ENCODE measurements at regions not wholly inside any gene's neighbourhood (a gene's known extent, or its start where the extent isn't known, plus 50 kb on each side); places are given as distances from the start of the nearest gene placed in this dataset.

DNA sequence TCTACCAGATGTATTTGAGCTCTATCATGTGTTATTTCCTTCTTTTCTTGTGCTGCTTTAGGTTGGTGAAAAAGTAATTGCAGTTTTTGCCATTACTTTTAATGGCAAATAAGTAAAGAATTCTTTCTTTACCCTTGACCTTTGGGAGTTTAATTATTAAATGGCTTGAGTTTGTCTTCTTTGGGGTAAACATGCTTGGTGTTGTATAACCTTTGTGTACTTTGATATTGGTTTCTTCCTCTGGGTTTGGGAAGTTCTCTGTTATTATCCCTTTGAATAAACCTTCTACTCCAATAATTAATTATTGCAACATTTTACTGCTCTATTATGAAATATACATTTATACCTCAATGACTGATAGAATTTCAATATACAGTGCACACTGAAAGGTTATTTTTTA is 709.4 kb downstream of the PCDH17 start:
- no peak for TF ChIP-seq FOXP2 (optimal IDR thresholded peaks at IDR 0.05; ENCODE audit: borderline replicate concordance, extremely low read depth, extremely low read length, insufficient read depth)
- TF ChIP-seq TAF1 (IDR thresholded peaks at IDR 0.05; ENCODE audit: borderline replicate concordance, insufficient read depth, low read length) = no peak
- no peak for TF ChIP-seq REST (IDR thresholded peaks at IDR 0.05; ENCODE audit: insufficient read depth in 1 of 2, low read depth in 2 of 2, low read length in 2 of 2)
- no peak for TF ChIP-seq POLR2AphosphoS5 (IDR thresholded peaks at IDR 0.05; ENCODE audit: low read depth, low read length)
- no peak for TF ChIP-seq SIN3A (IDR thresholded peaks at IDR 0.05; ENCODE audit: borderline replicate concordance, insufficient read depth, low read length)

GRCh38 chr13:58341318-58341717 is 709.8 kb downstream of the PCDH17 start:
- TF ChIP-seq FOXP2 (optimal IDR thresholded peaks at IDR 0.05; ENCODE audit: borderline replicate concordance, extremely low read depth, extremely low read length, insufficient read depth) (no peak), POLR2AphosphoS5 (IDR thresholded peaks at IDR 0.05; ENCODE audit: low read depth, low read length) (no peak), TAF1 (IDR thresholded peaks at IDR 0.05; ENCODE audit: borderline replicate concordance, insufficient read depth, low read length) (no peak), REST (IDR thresholded peaks at IDR 0.05; ENCODE audit: insufficient read depth in 1 of 2, low read depth in 2 of 2, low read length in 2 of 2) (no peak), SIN3A (IDR thresholded peaks at IDR 0.05; ENCODE audit: borderline replicate concordance, insufficient read depth, low read length) (no peak)

GRCh38 chr13:58343076-58343475 is 711.5 kb downstream of the PCDH17 start:
- TF ChIP-seq TAF1 (IDR thresholded peaks at IDR 0.05; ENCODE audit: borderline replicate concordance, insufficient read depth, low read length) = no peak

- TF ChIP-seq POLR2AphosphoS5 (IDR thresholded peaks at IDR 0.05; ENCODE audit: low read depth, low read length) = no peak
- TF ChIP-seq REST (IDR thresholded peaks at IDR 0.05; ENCODE audit: insufficient read depth in 1 of 2, low read depth in 2 of 2, low read length in 2 of 2) = no peak
- TF ChIP-seq SIN3A (IDR thresholded peaks at IDR 0.05; ENCODE audit: borderline replicate concordance, insufficient read depth, low read length) = no peak
- no peak for TF ChIP-seq FOXP2 (optimal IDR thresholded peaks at IDR 0.05; ENCODE audit: borderline replicate concordance, extremely low read depth, extremely low read length, insufficient read depth)
- no peak for TF ChIP-seq TAF1 (IDR thresholded peaks at IDR 0.05; ENCODE audit: borderline replicate concordance, insufficient read depth, low read length)
Measured at GRCh38 chr13:58369936-58370335, 738.4 kb downstream of the PCDH17 start.

DNA sequence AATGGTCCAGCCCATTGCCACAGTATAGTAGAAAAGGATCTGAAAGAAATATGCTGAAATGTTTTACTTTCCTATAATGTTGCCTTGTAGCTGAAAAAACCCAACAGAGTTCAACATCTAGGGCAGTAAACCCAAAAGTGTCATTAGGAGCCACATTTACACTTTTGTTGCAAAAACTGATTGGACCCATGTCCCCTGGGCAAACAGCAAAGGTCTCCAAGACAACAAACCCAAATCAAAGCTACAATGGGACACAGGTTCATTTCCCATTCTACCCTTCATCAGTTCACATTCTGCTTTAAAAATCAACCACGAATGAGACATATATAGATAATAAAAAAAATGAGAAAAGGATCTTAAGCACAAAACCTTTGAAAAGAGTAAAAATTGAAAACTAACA is 744.8 kb downstream of the PCDH17 start:
- TF ChIP-seq REST (IDR thresholded peaks at IDR 0.05; ENCODE audit: insufficient read depth in 1 of 2, low read depth in 2 of 2, low read length in 2 of 2) = no peak
- no peak for TF ChIP-seq SIN3A (IDR thresholded peaks at IDR 0.05; ENCODE audit: borderline replicate concordance, insufficient read depth, low read length)
- TF ChIP-seq FOXP2 (optimal IDR thresholded peaks at IDR 0.05; ENCODE audit: borderline replicate concordance, extremely low read depth, extremely low read length, insufficient read depth) = no peak
- TF ChIP-seq POLR2AphosphoS5 (IDR thresholded peaks at IDR 0.05; ENCODE audit: low read depth, low read length) = no peak
